ENCODE measurements at regions not wholly inside any gene's neighbourhood (a gene's known extent, or its start where the extent isn't known, plus 50 kb on each side); places are given as distances from the start of the nearest gene placed in this dataset.

- TF ChIP-seq, protein P1, sequence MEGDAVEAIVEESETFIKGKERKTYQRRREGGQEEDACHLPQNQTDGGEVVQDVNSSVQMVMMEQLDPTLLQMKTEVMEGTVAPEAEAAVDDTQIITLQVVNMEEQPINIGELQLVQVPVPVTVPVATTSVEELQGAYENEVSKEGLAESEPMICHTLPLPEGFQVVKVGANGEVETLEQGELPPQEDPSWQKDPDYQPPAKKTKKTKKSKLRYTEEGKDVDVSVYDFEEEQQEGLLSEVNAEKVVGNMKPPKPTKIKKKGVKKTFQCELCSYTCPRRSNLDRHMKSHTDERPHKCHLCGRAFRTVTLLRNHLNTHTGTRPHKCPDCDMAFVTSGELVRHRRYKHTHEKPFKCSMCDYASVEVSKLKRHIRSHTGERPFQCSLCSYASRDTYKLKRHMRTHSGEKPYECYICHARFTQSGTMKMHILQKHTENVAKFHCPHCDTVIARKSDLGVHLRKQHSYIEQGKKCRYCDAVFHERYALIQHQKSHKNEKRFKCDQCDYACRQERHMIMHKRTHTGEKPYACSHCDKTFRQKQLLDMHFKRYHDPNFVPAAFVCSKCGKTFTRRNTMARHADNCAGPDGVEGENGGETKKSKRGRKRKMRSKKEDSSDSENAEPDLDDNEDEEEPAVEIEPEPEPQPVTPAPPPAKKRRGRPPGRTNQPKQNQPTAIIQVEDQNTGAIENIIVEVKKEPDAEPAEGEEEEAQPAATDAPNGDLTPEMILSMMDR (IDR thresholded peaks at IDR 0.05): no peak
- TF ChIP-seq POLR2A (IDR thresholded peaks at IDR 0.05): no peak
- no peak for TF ChIP-seq POLR2AphosphoS5 (IDR thresholded peaks at IDR 0.05)
Observed at GRCh38 chr5:26535215-26535614, 503.2 kb downstream of the CDH9 start.
